ENCODE measurements at regions not wholly inside any gene's neighbourhood (a gene's known extent, or its start where the extent isn't known, plus 50 kb on each side); places are given as distances from the start of the nearest gene placed in this dataset.
A peak's percentile ranks its signal among the peaks of the same experiment; 100 is the strongest.

- DNase-seq (ENCODE audit: low spot score) = no peak
- Mint-ChIP-seq H3K4me1 (ENCODE audit: low read depth) (no peaks in the 10 kb centered on the region), H3K9me3 (ENCODE audit: low read depth) (peaks cover 11% of the 10 kb centered on the region), H3K27ac (ENCODE audit: unreplicated experiment) (no peak overlapping the region), H3K36me3 (ENCODE audit: low read depth) (no peaks in the 10 kb centered on the region), H3K4me3 (ENCODE audit: unreplicated experiment) (no peak overlapping the region), H3K27me3 (ENCODE audit: low read depth) (peaks cover 3% of the 10 kb centered on the region)
- no peak for TF ChIP-seq CTCF (IDR thresholded peaks at IDR 0.05)
Measured at GRCh38 chr2:228698963-228699362, 517.5 kb upstream of the SPHKAP start.

GRCh38 chr2:228697456-228697855 lies 516.0 kb upstream of the SPHKAP start:
- no peak for DNase-seq (ENCODE audit: low spot score)
- no peak for TF ChIP-seq CTCF (IDR thresholded peaks at IDR 0.05)
- Mint-ChIP-seq H3K4me3 (ENCODE audit: unreplicated experiment) (no peak overlapping the region), H3K27ac (ENCODE audit: unreplicated experiment) (no peak overlapping the region), H3K9me3 (ENCODE audit: low read depth) (peaks cover 11% of the 10 kb centered on the region), H3K27me3 (ENCODE audit: low read depth) (peaks cover 4% of the 10 kb centered on the region), H3K4me1 (ENCODE audit: low read depth) (no peaks in the 10 kb centered on the region), H3K36me3 (ENCODE audit: low read depth) (no peaks in the 10 kb centered on the region)

- no peak overlapping the region for H3K4me3 Mint-ChIP-seq (ENCODE audit: unreplicated experiment)
Measured at GRCh38 chr2:228690681-228691080, 509.2 kb upstream of the SPHKAP start.

GRCh38 chr2:228689053-228689452 lies 507.6 kb upstream of the SPHKAP start:
- Mint-ChIP-seq H3K27ac (ENCODE audit: unreplicated experiment) (no peak overlapping the region), H3K27me3 (ENCODE audit: low read depth) (peaks cover 18% of the 10 kb centered on the region), H3K9me3 (ENCODE audit: low read depth) (peaks cover 4% of the 10 kb centered on the region), H3K4me1 (ENCODE audit: low read depth) (no peaks in the 10 kb centered on the region), H3K4me3 (ENCODE audit: unreplicated experiment) (no peak overlapping the region), H3K36me3 (ENCODE audit: low read depth) (no peaks in the 10 kb centered on the region)
- no peak for DNase-seq (ENCODE audit: low spot score)
- TF ChIP-seq CTCF (IDR thresholded peaks at IDR 0.05) = peak; percentile 55

More at GRCh38 chr2:228690681-228691080, 509.2 kb upstream of the SPHKAP start:
- Mint-ChIP-seq H3K4me1 (ENCODE audit: low read depth) (no peaks in the 10 kb centered on the region), H3K9me3 (ENCODE audit: low read depth) (peaks cover 11% of the 10 kb centered on the region), H3K27me3 (ENCODE audit: low read depth) (peaks cover 20% of the 10 kb centered on the region), H3K27ac (ENCODE audit: unreplicated experiment) (no peak overlapping the region), H3K36me3 (ENCODE audit: low read depth) (no peaks in the 10 kb centered on the region)
- DNase-seq (ENCODE audit: low spot score) = no peak
- no peak for TF ChIP-seq CTCF (IDR thresholded peaks at IDR 0.05)

- H3K27ac Mint-ChIP-seq (ENCODE audit: unreplicated experiment) = no peak overlapping the region
- no peak for DNase-seq (ENCODE audit: low spot score)
- H3K4me3 Mint-ChIP-seq (ENCODE audit: unreplicated experiment) = no peak overlapping the region
- peaks cover 20% of the 10 kb centered on the region for H3K27me3 Mint-ChIP-seq (ENCODE audit: low read depth)
- H3K9me3 Mint-ChIP-seq (ENCODE audit: low read depth) = peaks cover 4% of the 10 kb centered on the region
- no peak for TF ChIP-seq CTCF (IDR thresholded peaks at IDR 0.05)
- H3K36me3 Mint-ChIP-seq (ENCODE audit: low read depth) = no peaks in the 10 kb centered on the region
- no peaks in the 10 kb centered on the region for H3K4me1 Mint-ChIP-seq (ENCODE audit: low read depth)
Measured at GRCh38 chr2:228688007-228688645, 506.6 kb upstream of the SPHKAP start.
